CD14-positive monocyte (primary cell): ENCODE measurements at regions not wholly inside any gene's neighbourhood (a gene's known extent, or its start where the extent isn't known, plus 50 kb on each side); places are given as distances from the start of the nearest gene placed in this dataset.

Source experiments
- DNase-seq, 3 donors: peaks; one replicate each; pipeline ENCODE4 v3.0.0-alpha.2; 2011 to 2022
- H2AFZ ChIP-seq: 2 replicates; pipeline ENCODE4 v1.6.0; 2012; ENCODE audit warnings: mild to moderate bottlenecking, low read depth, low read length, inconsistent platforms; ENCODE audit not compliant: insufficient read depth, poor library complexity, severe bottlenecking
- H3K27ac ChIP-seq, 2 donors: 1 replicate in 1 of 2; 2 replicates in 1 of 2; pipeline ENCODE4 v1.5.1; 2012 to 2013; ENCODE audit warnings: low read length in 2 of 2, control low read depth in 1 of 2, inconsistent platforms in 1 of 2, low read depth in 1 of 2, mild to moderate bottlenecking in 1 of 2
- H3K27me3 ChIP-seq, 2 donors: one replicate each; pipeline versions ENCODE4 v1.6.0 to v1.6.1; 2011 to 2013; ENCODE audit warnings: low read length in 2 of 2; ENCODE audit not compliant: control insufficient read depth in 2 of 2, insufficient read depth in 2 of 2
- H3K36me3 ChIP-seq, 2 donors: replicated peaks in 1 of 2; 1 replicate in 1 of 2; 2 replicates in 1 of 2; pipeline versions ENCODE4 v1.5.1 to v1.6.1; 2012 to 2013; ENCODE audit warnings: low read length in 2 of 2, control low read depth in 1 of 2, inconsistent platforms in 1 of 2, mild to moderate bottlenecking in 1 of 2; ENCODE audit not compliant: insufficient read depth in 2 of 2, control insufficient read depth in 1 of 2
- H3K4me1 ChIP-seq, 2 donors: 1 replicate in 1 of 2; 2 replicates in 1 of 2; pipeline versions ENCODE4 v1.5.1 to v1.6.1; 2012 to 2013; ENCODE audit warnings: low read length in 2 of 2, control low read depth in 1 of 2, inconsistent platforms in 1 of 2, mild to moderate bottlenecking in 1 of 2, moderate library complexity in 1 of 2; ENCODE audit not compliant: insufficient read depth in 2 of 2, control insufficient read depth in 1 of 2
- H3K4me2 ChIP-seq: replicated peaks from 2 replicates; pipeline ENCODE3; 2012; ENCODE audit warnings: low read length, moderate library complexity, mild to moderate bottlenecking; ENCODE audit not compliant: poor library complexity, severe bottlenecking; ENCODE audit errors: extremely low read depth
- H3K4me3 ChIP-seq, 3 experiments: fragments of 200-600 bp in 1 of 3; sonication (generic) in 1 of 3; replicated peaks in 1 of 3; 1 replicate in 2 of 3; 2 replicates in 1 of 3; pipeline ENCODE4 v1.5.1; 2011 to 2013; ENCODE audit warnings: low read length in 3 of 3, mild to moderate bottlenecking in 3 of 3, control low read depth in 2 of 3, low read depth in 2 of 3, inconsistent platforms in 1 of 3, moderate library complexity in 1 of 3
- H3K79me2 ChIP-seq: 2 replicates; pipeline ENCODE4 v1.6.0; 2012; ENCODE audit warnings: mild to moderate bottlenecking, control low read depth, inconsistent platforms, low read length, moderate library complexity; ENCODE audit not compliant: insufficient read depth
- H3K9ac ChIP-seq: 2 replicates; pipeline ENCODE4 v1.6.0; 2017; ENCODE audit warnings: low read length, mild to moderate bottlenecking; ENCODE audit not compliant: insufficient read depth, poor library complexity, severe bottlenecking
- H3K9me3 ChIP-seq, 2 donors: replicated peaks in 1 of 2; 1 replicate in 1 of 2; 2 replicates in 1 of 2; pipeline versions ENCODE4 v1.5.1 to v1.6.1; 2012 to 2013; ENCODE audit warnings: low read length in 2 of 2, control low read depth in 1 of 2; ENCODE audit not compliant: control insufficient read depth in 1 of 2, insufficient read depth in 1 of 2
- H4K20me1 ChIP-seq: 2 replicates; pipeline ENCODE4 v1.6.0; 2012; ENCODE audit warnings: mild to moderate bottlenecking, low read length, control low read depth, moderate library complexity; ENCODE audit not compliant: insufficient read depth
- H3K27ac Mint-ChIP-seq, 7 donors: one replicate each; pipeline ENCODE4 v1.8.0; 2020; ENCODE audit warnings: mild to moderate bottlenecking in 7 of 7, mixed read lengths in 7 of 7, moderate library complexity in 6 of 7, inconsistent platforms in 2 of 7
- H3K27me3 Mint-ChIP-seq, 3 donors: one replicate each; pipeline ENCODE4 v1.8.0; 2021 to 2022; ENCODE audit warnings: low read depth in 3 of 3, mild to moderate bottlenecking in 3 of 3, mixed read lengths in 3 of 3, moderate library complexity in 3 of 3, inconsistent platforms in 1 of 3
- H3K36me3 Mint-ChIP-seq, 2 donors: one replicate each; pipeline ENCODE4 v1.8.0; 2020; ENCODE audit warnings: mixed read lengths in 2 of 2, inconsistent platforms in 1 of 2, mild to moderate bottlenecking in 1 of 2
- H3K4me1 Mint-ChIP-seq: one replicate; pipeline ENCODE4 v1.8.0; 2020; ENCODE audit warnings: mild to moderate bottlenecking, mixed read lengths
- H3K4me3 Mint-ChIP-seq, 2 donors: one replicate each; pipeline ENCODE4 v1.8.0; 2020; ENCODE audit warnings: mild to moderate bottlenecking in 2 of 2, mixed read lengths in 2 of 2, moderate library complexity in 1 of 2
- H3K9me3 Mint-ChIP-seq, 7 donors: one replicate each; pipeline ENCODE4 v1.8.0; 2020 to 2022; ENCODE audit warnings: mixed read lengths in 7 of 7, mild to moderate bottlenecking in 6 of 7, moderate library complexity in 6 of 7, inconsistent platforms in 2 of 7
- WGBS: methylation state at CpG from one replicate; pipeline ENCODE4 v1.1.5; 2013; ENCODE audit warnings: missing lambda C conversion rate; ENCODE audit not compliant: insufficient coverage; 5-methylcytosine and 5-hydroxymethylcytosine counted together
- intact Hi-C, 2 donors: fragments of 100-400 bp; cut with micrococcal nuclease; formaldehyde crosslinking; loops; one replicate each; pipeline versions ENCODE4 v1.15.0 to v1.15.1; 2023
- TF ChIP-seq, protein P1 (sequence below): fragments of 200-600 bp; IDR thresholded peaks from one replicate; pipeline ENCODE4 v1.8.0; 2022; ENCODE audit warnings: antibody characterized with exemption, mild to moderate bottlenecking

DNA sequence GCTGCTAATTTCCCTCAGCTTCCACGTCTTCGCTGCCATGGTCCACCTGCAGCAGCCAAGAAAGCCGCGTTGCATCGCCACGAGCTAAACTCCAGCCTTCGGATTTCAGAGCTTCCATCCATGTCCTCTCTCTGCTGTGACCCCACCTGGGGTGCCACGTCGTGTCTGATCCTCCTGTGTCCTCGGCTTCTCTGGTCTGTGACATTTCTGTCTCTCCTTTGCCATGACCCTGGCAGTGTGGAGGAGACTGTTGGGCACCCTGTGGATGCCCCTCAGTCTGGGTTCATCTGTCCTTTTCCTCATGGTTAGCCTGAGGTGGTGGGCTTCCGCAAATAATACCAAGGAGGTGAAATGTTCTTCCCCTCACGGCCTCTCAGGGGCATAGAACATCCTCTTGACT, 106.8 kb downstream of the RTP5 start:
- no peaks in the 10 kb centered on the region for H3K36me3 ChIP-seq
- WGBS, result 100% methylated on average over 4 of the region's 12 CpGs
- Mint-ChIP-seq H3K9me3 (peaks cover 0 to 15% (median 3%) of the 10 kb centered on the region in 7 donors), H3K36me3 (peaks cover 0 to 4% of the 10 kb centered on the region in 2 donors), H3K27me3 (peaks cover 0 to 2% (median 2%) of the 10 kb centered on the region in 3 donors), H3K4me1 (peaks cover 4% of the 10 kb centered on the region), H3K4me3 (no peak overlapping the region), H3K27ac (peak overlapping the region in 1 of 7 donors; percentile 15)
- H3K27ac ChIP-seq, result no peak overlapping the region
- DNase-seq, result no peak
- H3K9me3 ChIP-seq, result no peaks in the 10 kb centered on the region
- TF ChIP-seq, protein P1, sequence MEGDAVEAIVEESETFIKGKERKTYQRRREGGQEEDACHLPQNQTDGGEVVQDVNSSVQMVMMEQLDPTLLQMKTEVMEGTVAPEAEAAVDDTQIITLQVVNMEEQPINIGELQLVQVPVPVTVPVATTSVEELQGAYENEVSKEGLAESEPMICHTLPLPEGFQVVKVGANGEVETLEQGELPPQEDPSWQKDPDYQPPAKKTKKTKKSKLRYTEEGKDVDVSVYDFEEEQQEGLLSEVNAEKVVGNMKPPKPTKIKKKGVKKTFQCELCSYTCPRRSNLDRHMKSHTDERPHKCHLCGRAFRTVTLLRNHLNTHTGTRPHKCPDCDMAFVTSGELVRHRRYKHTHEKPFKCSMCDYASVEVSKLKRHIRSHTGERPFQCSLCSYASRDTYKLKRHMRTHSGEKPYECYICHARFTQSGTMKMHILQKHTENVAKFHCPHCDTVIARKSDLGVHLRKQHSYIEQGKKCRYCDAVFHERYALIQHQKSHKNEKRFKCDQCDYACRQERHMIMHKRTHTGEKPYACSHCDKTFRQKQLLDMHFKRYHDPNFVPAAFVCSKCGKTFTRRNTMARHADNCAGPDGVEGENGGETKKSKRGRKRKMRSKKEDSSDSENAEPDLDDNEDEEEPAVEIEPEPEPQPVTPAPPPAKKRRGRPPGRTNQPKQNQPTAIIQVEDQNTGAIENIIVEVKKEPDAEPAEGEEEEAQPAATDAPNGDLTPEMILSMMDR, result no peak
- no peak overlapping the region for H3K9ac ChIP-seq
- H3K4me2 ChIP-seq, result no peak overlapping the region
- no peak overlapping the region for H2AFZ ChIP-seq
- H4K20me1 ChIP-seq, result no peaks in the 10 kb centered on the region
- no peaks in the 10 kb centered on the region for H3K27me3 ChIP-seq
- no peak overlapping the region for H3K4me3 ChIP-seq
- H3K79me2 ChIP-seq, result no peaks in the 10 kb centered on the region
- intact Hi-C loops, result no loop called here
- peaks cover 0 to 3% of the 10 kb centered on the region in 2 donors for H3K4me1 ChIP-seq

DNA sequence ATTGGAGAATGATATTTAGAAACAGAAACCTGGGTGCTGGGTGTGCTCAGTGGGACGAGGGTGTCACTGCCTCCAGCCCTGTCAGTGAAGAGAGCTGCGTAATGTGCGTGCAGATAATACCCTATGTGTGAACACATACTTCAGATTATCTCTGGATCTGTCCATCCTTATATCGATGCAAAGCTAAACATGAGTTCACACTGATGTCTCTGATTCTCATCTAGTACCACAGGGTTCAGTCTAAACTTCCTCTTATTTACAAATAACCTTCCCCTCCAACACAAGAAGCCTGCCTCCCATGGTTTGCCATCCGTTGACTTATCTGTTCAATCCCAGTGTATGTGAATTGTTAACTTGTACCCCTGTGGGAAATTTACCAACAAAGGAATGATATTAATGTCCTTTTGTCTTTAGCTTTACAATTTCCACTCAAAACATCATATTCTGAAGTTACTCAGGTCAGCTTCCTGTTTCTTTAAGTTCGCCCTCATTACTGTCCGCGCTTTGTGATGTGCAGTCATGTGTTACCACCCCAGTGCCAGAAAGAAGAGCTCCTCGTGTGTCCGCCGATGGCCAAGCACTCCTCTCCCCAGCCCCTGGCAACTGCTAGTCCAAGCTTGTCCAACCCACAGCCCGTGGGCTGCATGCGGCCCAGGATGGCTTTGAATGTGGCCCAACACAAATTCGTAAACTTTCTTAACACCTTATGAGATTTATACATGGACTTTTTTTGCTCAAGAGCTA, 108.2 kb downstream of the RTP5 start:
- Histone ChIP-seq H3K4me1 (no peaks in the 10 kb centered on the region), H3K79me2 (no peaks in the 10 kb centered on the region), H3K27me3 (no peaks in the 10 kb centered on the region), H2AFZ (no peak overlapping the region), H3K4me3 (no peak overlapping the region), H3K27ac (no peak overlapping the region), H3K9me3 (no peaks in the 10 kb centered on the region), H3K4me2 (no peak overlapping the region), H4K20me1 (no peaks in the 10 kb centered on the region), H3K36me3 (no peaks in the 10 kb centered on the region), H3K9ac (no peak overlapping the region)
- peaks cover 0 to 3% of the 10 kb centered on the region in 2 donors for H3K36me3 Mint-ChIP-seq
- H3K27ac Mint-ChIP-seq, result peak overlapping the region in 3 of 7 donors; percentile 6 to 59 (median 16)
- TF ChIP-seq, protein P1, result no peak
- peaks cover 0 to 6% (median 0%) of the 10 kb centered on the region in 7 donors for H3K9me3 Mint-ChIP-seq
- H3K27me3 Mint-ChIP-seq, result peaks cover 0 to 2% (median 2%) of the 10 kb centered on the region in 3 donors
- no peaks in the 10 kb centered on the region for H3K4me1 Mint-ChIP-seq
- intact Hi-C loops, result no loop called here
- WGBS, result 100% methylated on average over 8 of the region's 14 CpGs
- no peak overlapping the region for H3K4me3 Mint-ChIP-seq
- DNase-seq, result no peak
